Kidney (tissue), 13 donors: ENCODE measurements at regions not wholly inside any gene's neighbourhood (a gene's known extent, or its start where the extent isn't known, plus 50 kb on each side); places are given as distances from the start of the nearest gene placed in this dataset.

ENCODE experiments used
- DNase-seq, 5 donors: peaks; one replicate each; pipeline ENCODE4 v3.0.0-alpha.2; 2013 to 2020
- FAIRE-seq: peaks from 2 replicates; lab custom pipeline; 2012; peaks lifted over from hg19 to GRCh38; lab: Jason Lieb, UNC
- H3K27ac ChIP-seq, 2 donors: one replicate each; pipeline ENCODE4 v1.7.0; 2013; ENCODE audit warnings: low read depth in 2 of 2, low read length in 2 of 2, inconsistent platforms in 1 of 2
- H3K27me3 ChIP-seq: one replicate; pipeline ENCODE4 v1.7.1; 2013; ENCODE audit warnings: low read length, inconsistent platforms; ENCODE audit not compliant: control insufficient read depth, insufficient read depth
- H3K36me3 ChIP-seq, 3 donors: one replicate each; pipeline versions ENCODE4 v1.7.0 to v1.7.1; 2013; ENCODE audit warnings: low read length in 3 of 3, control low read depth in 1 of 3, inconsistent platforms in 1 of 3; ENCODE audit not compliant: insufficient read depth in 3 of 3, control insufficient read depth in 2 of 3
- H3K4me1 ChIP-seq, 3 donors: one replicate each; pipeline versions ENCODE4 v1.7.0 to v1.7.1; 2013; ENCODE audit warnings: low read length in 3 of 3, inconsistent platforms in 1 of 3, low read depth in 1 of 3; ENCODE audit not compliant: control insufficient read depth in 2 of 3, insufficient read depth in 2 of 3
- H3K4me3 ChIP-seq, 3 donors: one replicate each; pipeline versions ENCODE4 v1.7.0 to v1.8.1; 2013; ENCODE audit warnings: low read length in 3 of 3, control low read depth in 1 of 3, inconsistent platforms in 1 of 3
- H3K9ac ChIP-seq, 3 donors: one replicate each; pipeline versions ENCODE4 v1.7.0 to v1.7.1; 2013; ENCODE audit warnings: low read length in 3 of 3, control low read depth in 1 of 3, inconsistent platforms in 1 of 3
- H3K9me3 ChIP-seq, 3 donors: one replicate each; pipeline versions ENCODE4 v1.7.0 to v1.7.1; 2013; ENCODE audit warnings: low read length in 3 of 3, control low read depth in 1 of 3, inconsistent platforms in 1 of 3; ENCODE audit not compliant: control insufficient read depth in 2 of 3, insufficient read depth in 1 of 3
- intact Hi-C: fragments of 100-400 bp; cut with DNase I; formaldehyde crosslinking; loops from one replicate; pipeline ENCODE4 v1.11.1; 2022
- TF ChIP-seq, protein P1 (sequence below): IDR thresholded peaks from 3 replicates; pipeline ENCODE4 v1.5.1; 2012; ENCODE audit warnings: mild to moderate bottlenecking, moderate library complexity, borderline replicate concordance; ENCODE audit not compliant: insufficient read depth; ENCODE audit errors: extremely low read depth
- donor health status: control.
- donor health status: control.
- donor health status: control.
- donor health status: control.
- donor health status: control.
- donor health status: DM: yes; HTN: yes; CAD: no.
- donor health status: Normal renal cell carcinoma (clear cell type).

GRCh38 chr4:154961263-154961662, 180.2 kb downstream of the RBM46 start:
- intact Hi-C loops: no loop called here
- H3K27ac ChIP-seq: no peak overlapping the region
- H3K4me3 ChIP-seq: no peak overlapping the region
- DNase-seq: no peak
- no peak overlapping the region for H3K9ac ChIP-seq
- H3K4me1 ChIP-seq: no peaks in the 10 kb centered on the region
- H3K27me3 ChIP-seq: no peaks in the 10 kb centered on the region
- FAIRE-seq: no peak
- no peaks in the 10 kb centered on the region for H3K36me3 ChIP-seq
- TF ChIP-seq, protein P1, sequence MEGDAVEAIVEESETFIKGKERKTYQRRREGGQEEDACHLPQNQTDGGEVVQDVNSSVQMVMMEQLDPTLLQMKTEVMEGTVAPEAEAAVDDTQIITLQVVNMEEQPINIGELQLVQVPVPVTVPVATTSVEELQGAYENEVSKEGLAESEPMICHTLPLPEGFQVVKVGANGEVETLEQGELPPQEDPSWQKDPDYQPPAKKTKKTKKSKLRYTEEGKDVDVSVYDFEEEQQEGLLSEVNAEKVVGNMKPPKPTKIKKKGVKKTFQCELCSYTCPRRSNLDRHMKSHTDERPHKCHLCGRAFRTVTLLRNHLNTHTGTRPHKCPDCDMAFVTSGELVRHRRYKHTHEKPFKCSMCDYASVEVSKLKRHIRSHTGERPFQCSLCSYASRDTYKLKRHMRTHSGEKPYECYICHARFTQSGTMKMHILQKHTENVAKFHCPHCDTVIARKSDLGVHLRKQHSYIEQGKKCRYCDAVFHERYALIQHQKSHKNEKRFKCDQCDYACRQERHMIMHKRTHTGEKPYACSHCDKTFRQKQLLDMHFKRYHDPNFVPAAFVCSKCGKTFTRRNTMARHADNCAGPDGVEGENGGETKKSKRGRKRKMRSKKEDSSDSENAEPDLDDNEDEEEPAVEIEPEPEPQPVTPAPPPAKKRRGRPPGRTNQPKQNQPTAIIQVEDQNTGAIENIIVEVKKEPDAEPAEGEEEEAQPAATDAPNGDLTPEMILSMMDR: no peak
- no peaks in the 10 kb centered on the region for H3K9me3 ChIP-seq

- Histone ChIP-seq H3K9me3 (no peaks in the 10 kb centered on the region), H3K4me3 (no peak overlapping the region), H3K9ac (no peak overlapping the region), H3K36me3 (no peaks in the 10 kb centered on the region), H3K27ac (no peak overlapping the region), H3K27me3 (no peaks in the 10 kb centered on the region), H3K4me1 (no peaks in the 10 kb centered on the region)
- FAIRE-seq: no peak
- intact Hi-C loops: no loop called here
- TF ChIP-seq, protein P1: no peak
- DNase-seq: no peak
Observed at GRCh38 chr4:154973244-154974035, 192.4 kb downstream of the RBM46 start.

GRCh38 chr4:154977228-154977627, 196.2 kb downstream of the RBM46 start:
- Histone ChIP-seq H3K9ac (no peak overlapping the region), H3K27ac (no peak overlapping the region), H3K9me3 (no peaks in the 10 kb centered on the region), H3K4me3 (no peak overlapping the region), H3K4me1 (no peaks in the 10 kb centered on the region), H3K27me3 (no peaks in the 10 kb centered on the region), H3K36me3 (no peaks in the 10 kb centered on the region)
- DNase-seq: no peak
- intact Hi-C loops: no loop called here
- FAIRE-seq: no peak
- TF ChIP-seq, protein P1: no peak
